ENCODE measurements at regions not wholly inside any gene's neighbourhood (a gene's known extent, or its start where the extent isn't known, plus 50 kb on each side); places are given as distances from the start of the nearest gene placed in this dataset.

- no peaks in the 10 kb centered on the region for H3K36me3 ChIP-seq
- no peak overlapping the region for H3K4me3 ChIP-seq
- no peak for ATAC-seq
- TF ChIP-seq CTCF (IDR thresholded peaks at IDR 0.05) (no peak), EP300 (IDR thresholded peaks at IDR 0.05) (no peak), POLR2A (IDR thresholded peaks at IDR 0.05) (no peak), POLR2AphosphoS5 (IDR thresholded peaks at IDR 0.05) (no peak)
- 94% methylated on average over 3 of the region's 3 CpGs for WGBS, 2 donors (ENCODE audit: low coverage in 1 of 2)
- no peaks in the 10 kb centered on the region for H3K4me1 ChIP-seq
- no peaks in the 10 kb centered on the region for H3K27me3 ChIP-seq
- no peaks in the 10 kb centered on the region for H3K9me3 ChIP-seq
- H3K27ac ChIP-seq: no peak overlapping the region
Observed at GRCh38 chr1:87673748-87674147, 345.1 kb downstream of the LMO4 start.

- H3K9me3 ChIP-seq: no peaks in the 10 kb centered on the region
- no peak overlapping the region for H3K27ac ChIP-seq
- ATAC-seq: no peak
- WGBS, 2 donors (ENCODE audit: low coverage in 1 of 2): 91 to 94% methylated on average over 2 to 5 of the region's 5 CpGs
- no peaks in the 10 kb centered on the region for H3K27me3 ChIP-seq
- no peaks in the 10 kb centered on the region for H3K4me1 ChIP-seq
- no peak overlapping the region for H3K4me3 ChIP-seq
- TF ChIP-seq POLR2A (IDR thresholded peaks at IDR 0.05) (no peak), CTCF (IDR thresholded peaks at IDR 0.05) (no peak), POLR2AphosphoS5 (IDR thresholded peaks at IDR 0.05) (no peak), EP300 (IDR thresholded peaks at IDR 0.05) (no peak)
- H3K36me3 ChIP-seq: no peaks in the 10 kb centered on the region
Observed at GRCh38 chr1:87674791-87675190, 346.1 kb downstream of the LMO4 start.

- 89 to 90% methylated on average over 1 of the region's 1 CpG for WGBS, 2 donors (ENCODE audit: low coverage in 1 of 2)
- no peak overlapping the region for H3K4me3 ChIP-seq
- TF ChIP-seq CTCF (IDR thresholded peaks at IDR 0.05) (no peak), POLR2AphosphoS5 (IDR thresholded peaks at IDR 0.05) (no peak), EP300 (IDR thresholded peaks at IDR 0.05) (no peak), POLR2A (IDR thresholded peaks at IDR 0.05) (no peak)
- no peaks in the 10 kb centered on the region for H3K9me3 ChIP-seq
- H3K27ac ChIP-seq: no peak overlapping the region
- no peaks in the 10 kb centered on the region for H3K27me3 ChIP-seq
- ATAC-seq: no peak
- H3K36me3 ChIP-seq: no peaks in the 10 kb centered on the region
- peaks cover 0 to 7% (median 0%) of the 10 kb centered on the region in 3 donors for H3K4me1 ChIP-seq
Observed at GRCh38 chr1:87678266-87678665, 349.6 kb downstream of the LMO4 start.

- TF ChIP-seq POLR2AphosphoS5 (IDR thresholded peaks at IDR 0.05) (no peak), EP300 (IDR thresholded peaks at IDR 0.05) (no peak), CTCF (IDR thresholded peaks at IDR 0.05) (no peak), POLR2A (IDR thresholded peaks at IDR 0.05) (no peak)
- H3K4me1 ChIP-seq: peaks cover 0 to 32% (median 0%) of the 10 kb centered on the region in 3 donors
- no peaks in the 10 kb centered on the region for H3K36me3 ChIP-seq
- no peak for ATAC-seq
- 87 to 88% methylated on average over 4 to 6 of the region's 8 CpGs for WGBS, 2 donors (ENCODE audit: low coverage in 1 of 2)
- no peak overlapping the region for H3K4me3 ChIP-seq
- no peaks in the 10 kb centered on the region for H3K27me3 ChIP-seq
- H3K9me3 ChIP-seq: no peaks in the 10 kb centered on the region
- H3K27ac ChIP-seq: no peak overlapping the region
Observed at GRCh38 chr1:87682565-87682964, 353.9 kb downstream of the LMO4 start.

GRCh38 chr1:87683196-87683956, 354.7 kb downstream of the LMO4 start:
- no peak for ATAC-seq
- Histone ChIP-seq H3K27ac (peak overlapping the region in 2 of 4 donors; percentile 71 to 80), H3K4me1 (peaks cover 0 to 32% (median 0%) of the 10 kb centered on the region in 3 donors), H3K27me3 (no peaks in the 10 kb centered on the region), H3K36me3 (no peaks in the 10 kb centered on the region), H3K4me3 (peak overlapping the region in 1 of 2 donors; percentile 53), H3K9me3 (no peaks in the 10 kb centered on the region)
- TF ChIP-seq POLR2A (IDR thresholded peaks at IDR 0.05) (no peak), POLR2AphosphoS5 (IDR thresholded peaks at IDR 0.05) (no peak), EP300 (IDR thresholded peaks at IDR 0.05) (no peak), CTCF (IDR thresholded peaks at IDR 0.05) (no peak)
- WGBS, 2 donors (ENCODE audit: low coverage in 1 of 2): 33 to 45% methylated on average over 2 to 4 of the region's 4 CpGs
